Thyroid gland (tissue), 4 donors: ENCODE measurements at regions not wholly inside any gene's neighbourhood (a gene's known extent, or its start where the extent isn't known, plus 50 kb on each side); places are given as distances from the start of the nearest gene placed in this dataset.

Experiments
- DNase-seq, 2 donors: peaks; one replicate each; pipeline ENCODE4 v3.0.0-alpha.2; 2019
- H3K27ac ChIP-seq, 3 donors: fragments of 200-600 bp; sonication (generic); 1 replicate in 2 of 3; 2 replicates in 1 of 3; pipeline ENCODE4 v1.5.1; 2016 to 2019; ENCODE audit warnings: mild to moderate bottlenecking in 1 of 3, moderate library complexity in 1 of 3
- H3K27me3 ChIP-seq: fragments of 200-600 bp; sonication (generic); one replicate; pipeline ENCODE4 v1.5.1; 2019
- H3K36me3 ChIP-seq, 2 donors: fragments of 200-600 bp; sonication (generic); one replicate each; pipeline ENCODE4 v1.5.1; 2016 to 2019
- H3K4me1 ChIP-seq, 2 donors: fragments of 200-600 bp; sonication (generic); one replicate each; pipeline ENCODE4 v1.5.1; 2017 to 2019
- H3K4me3 ChIP-seq, 3 donors: fragments of 200-600 bp; sonication (generic); replicated peaks in 1 of 3; 1 replicate in 2 of 3; 2 replicates in 1 of 3; pipeline ENCODE4 v1.5.1; 2016; ENCODE audit warnings: mild to moderate bottlenecking in 1 of 3
- H3K9me3 ChIP-seq: fragments of 200-600 bp; sonication (generic); one replicate; pipeline ENCODE4 v1.5.1; 2017
- POLR2A ChIP-seq, 2 donors: fragments of 450-650 bp; IDR thresholded peaks; one replicate each; pipeline ENCODE4 v1.6.1; 2017; ENCODE audit warnings: antibody characterized with exemption in 2 of 2, mild to moderate bottlenecking in 2 of 2, moderate library complexity in 1 of 2
- WGBS, 2 donors: methylation state at CpG; one replicate each; pipeline ENCODE4 v1.1.5; 2017; 5-methylcytosine and 5-hydroxymethylcytosine counted together
- intact Hi-C: fragments of 100-400 bp; cut with DNase I; formaldehyde crosslinking; loops from one replicate; pipeline ENCODE4 v1.15.1; 2023
- TF ChIP-seq, protein P1 (sequence below), 6 experiments: fragments of 200-600 bp in 3 of 6; fragments of 450-650 bp in 3 of 6; sonication (generic) in 3 of 6; IDR thresholded peaks; one replicate each; pipeline ENCODE4 v1.5.1; 2016 to 2019; ENCODE audit warnings: antibody characterized with exemption in 6 of 6, mild to moderate bottlenecking in 2 of 6, inconsistent platforms in 1 of 6, moderate library complexity in 1 of 6

DNA sequence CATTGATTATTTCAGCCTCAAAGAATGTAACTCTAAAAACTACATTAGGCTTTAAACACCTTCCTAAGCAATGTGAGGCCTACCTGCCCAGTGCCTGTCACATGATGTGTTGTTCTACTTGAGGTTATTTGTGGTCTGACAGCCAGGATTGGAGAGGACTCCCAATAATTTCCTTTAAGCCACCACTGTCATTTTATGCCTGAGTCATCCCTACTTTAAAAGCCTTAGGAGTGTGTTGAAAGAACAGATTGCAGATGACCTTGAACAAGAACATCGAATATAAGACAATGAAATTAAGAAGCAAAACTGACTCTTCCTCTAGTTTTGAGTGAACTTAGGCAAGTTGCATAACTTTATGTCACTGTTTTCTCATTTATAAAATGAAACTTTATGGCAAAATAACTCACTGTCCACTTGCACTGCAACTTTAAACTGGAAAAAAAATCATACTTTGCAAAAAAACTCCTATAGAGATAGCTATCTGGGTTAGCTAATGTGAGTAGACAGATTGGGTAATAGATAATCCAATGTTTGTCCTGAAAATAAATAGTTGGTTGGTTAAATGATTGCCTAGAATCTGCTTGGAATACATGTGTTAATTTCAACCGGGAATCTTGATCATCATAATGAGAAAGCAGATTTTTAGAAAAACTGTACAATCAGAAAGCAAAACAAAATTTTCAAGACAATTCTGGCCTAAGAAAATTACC, 361.2 kb downstream of the SUCLA2 start:
- TF ChIP-seq, protein P1, sequence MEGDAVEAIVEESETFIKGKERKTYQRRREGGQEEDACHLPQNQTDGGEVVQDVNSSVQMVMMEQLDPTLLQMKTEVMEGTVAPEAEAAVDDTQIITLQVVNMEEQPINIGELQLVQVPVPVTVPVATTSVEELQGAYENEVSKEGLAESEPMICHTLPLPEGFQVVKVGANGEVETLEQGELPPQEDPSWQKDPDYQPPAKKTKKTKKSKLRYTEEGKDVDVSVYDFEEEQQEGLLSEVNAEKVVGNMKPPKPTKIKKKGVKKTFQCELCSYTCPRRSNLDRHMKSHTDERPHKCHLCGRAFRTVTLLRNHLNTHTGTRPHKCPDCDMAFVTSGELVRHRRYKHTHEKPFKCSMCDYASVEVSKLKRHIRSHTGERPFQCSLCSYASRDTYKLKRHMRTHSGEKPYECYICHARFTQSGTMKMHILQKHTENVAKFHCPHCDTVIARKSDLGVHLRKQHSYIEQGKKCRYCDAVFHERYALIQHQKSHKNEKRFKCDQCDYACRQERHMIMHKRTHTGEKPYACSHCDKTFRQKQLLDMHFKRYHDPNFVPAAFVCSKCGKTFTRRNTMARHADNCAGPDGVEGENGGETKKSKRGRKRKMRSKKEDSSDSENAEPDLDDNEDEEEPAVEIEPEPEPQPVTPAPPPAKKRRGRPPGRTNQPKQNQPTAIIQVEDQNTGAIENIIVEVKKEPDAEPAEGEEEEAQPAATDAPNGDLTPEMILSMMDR (IDR thresholded peaks at IDR 0.05) = no peak
- TF ChIP-seq POLR2A (IDR thresholded peaks at IDR 0.05) = no peak
- intact Hi-C loops = no loop called here
- no peaks in the 10 kb centered on the region for H3K4me1 ChIP-seq
- H3K27me3 ChIP-seq = no peaks in the 10 kb centered on the region
- 85 to 88% methylated on average over 2 of the region's 2 CpGs for WGBS, 2 donors
- no peaks in the 10 kb centered on the region for H3K9me3 ChIP-seq
- H3K4me3 ChIP-seq = no peak overlapping the region
- no peaks in the 10 kb centered on the region for H3K36me3 ChIP-seq
- H3K27ac ChIP-seq = no peak overlapping the region
- no peak for DNase-seq

DNA sequence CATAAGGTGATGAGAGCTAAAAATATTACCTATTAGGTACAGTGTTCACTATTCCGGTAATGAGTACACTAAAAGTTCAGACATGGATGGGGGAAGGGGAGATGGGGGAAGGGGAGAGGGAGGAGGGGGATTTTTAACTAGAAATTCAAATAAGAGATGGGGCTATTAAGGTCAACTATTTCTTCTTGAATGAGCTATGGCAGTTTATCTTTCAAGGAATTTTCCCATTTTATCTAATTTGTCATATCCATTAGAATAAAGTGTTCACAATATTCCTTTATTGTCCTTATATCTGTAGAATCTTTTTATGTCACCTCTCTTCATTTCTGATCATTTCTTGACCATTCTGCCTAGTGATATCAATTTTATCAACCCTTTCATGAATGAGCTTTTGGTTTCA, 362.4 kb downstream of the SUCLA2 start:
- no peaks in the 10 kb centered on the region for H3K36me3 ChIP-seq
- no peak for DNase-seq
- no peak overlapping the region for H3K4me3 ChIP-seq
- no peaks in the 10 kb centered on the region for H3K4me1 ChIP-seq
- no peaks in the 10 kb centered on the region for H3K27me3 ChIP-seq
- TF ChIP-seq, protein P1 (IDR thresholded peaks at IDR 0.05) = no peak
- WGBS, 2 donors = 88 to 90% methylated on average over 1 of the region's 1 CpG
- H3K9me3 ChIP-seq = no peaks in the 10 kb centered on the region
- intact Hi-C loops = no loop called here
- no peak overlapping the region for H3K27ac ChIP-seq

DNA sequence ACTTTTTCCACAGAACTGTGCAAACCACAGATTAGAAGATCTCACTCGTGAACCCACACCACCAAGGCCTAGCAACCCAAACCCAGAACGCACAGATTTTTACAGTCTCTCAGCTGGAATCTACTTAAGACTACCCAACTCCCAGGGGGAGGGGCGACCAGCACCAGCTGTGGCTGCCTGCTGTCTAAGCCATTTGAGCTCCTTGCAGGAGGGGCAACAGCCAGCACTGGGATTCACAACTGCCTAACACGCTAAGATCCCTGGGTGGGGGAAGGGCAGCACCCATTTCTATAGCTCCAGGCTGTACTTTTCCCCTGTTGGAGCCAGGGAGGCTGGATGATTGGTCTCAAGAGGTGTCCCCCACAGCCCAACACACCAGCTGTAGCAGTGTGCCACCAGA, 368.8 kb downstream of the SUCLA2 start:
- Histone ChIP-seq H3K27ac (no peak overlapping the region), H3K9me3 (no peaks in the 10 kb centered on the region), H3K4me1 (no peaks in the 10 kb centered on the region), H3K4me3 (no peak overlapping the region), H3K36me3 (no peaks in the 10 kb centered on the region), H3K27me3 (no peaks in the 10 kb centered on the region)
- no peak for TF ChIP-seq POLR2A (IDR thresholded peaks at IDR 0.05)
- TF ChIP-seq, protein P1 (IDR thresholded peaks at IDR 0.05) = no peak
- 36 to 67% methylated on average over 1 to 3 of the region's 4 CpGs for WGBS, 2 donors
- no peak for DNase-seq
- intact Hi-C loops = no loop called here

DNA sequence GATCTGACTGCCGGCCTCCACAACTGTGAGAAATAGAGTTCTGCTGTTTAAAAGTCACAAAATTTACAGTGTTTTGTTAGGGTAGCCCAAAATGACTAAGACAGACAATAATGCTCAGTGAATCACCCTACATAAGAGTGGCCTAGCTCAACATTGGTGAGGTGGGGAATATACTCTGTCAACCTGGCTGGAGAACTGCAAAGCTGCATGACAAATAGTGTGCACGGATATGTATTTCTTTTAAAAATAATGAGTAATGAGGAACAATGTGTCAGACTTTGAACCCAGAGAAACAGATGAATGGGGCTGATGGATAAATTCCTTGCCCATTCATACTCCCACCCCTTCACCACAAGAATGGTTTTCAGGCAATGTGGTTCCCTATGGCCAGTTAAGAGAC, 372.4 kb downstream of the SUCLA2 start:
- no peaks in the 10 kb centered on the region for H3K36me3 ChIP-seq
- no peak for DNase-seq
- H3K27ac ChIP-seq = no peak overlapping the region
- H3K4me1 ChIP-seq = no peaks in the 10 kb centered on the region
- no peaks in the 10 kb centered on the region for H3K27me3 ChIP-seq
- no peak for TF ChIP-seq POLR2A (IDR thresholded peaks at IDR 0.05)
- TF ChIP-seq, protein P1 (IDR thresholded peaks at IDR 0.05) = no peak
- intact Hi-C loops = no loop called here
- WGBS, 2 donors = 83% methylated on average over 2 of the region's 2 CpGs
- H3K4me3 ChIP-seq = no peak overlapping the region
- no peaks in the 10 kb centered on the region for H3K9me3 ChIP-seq

DNA sequence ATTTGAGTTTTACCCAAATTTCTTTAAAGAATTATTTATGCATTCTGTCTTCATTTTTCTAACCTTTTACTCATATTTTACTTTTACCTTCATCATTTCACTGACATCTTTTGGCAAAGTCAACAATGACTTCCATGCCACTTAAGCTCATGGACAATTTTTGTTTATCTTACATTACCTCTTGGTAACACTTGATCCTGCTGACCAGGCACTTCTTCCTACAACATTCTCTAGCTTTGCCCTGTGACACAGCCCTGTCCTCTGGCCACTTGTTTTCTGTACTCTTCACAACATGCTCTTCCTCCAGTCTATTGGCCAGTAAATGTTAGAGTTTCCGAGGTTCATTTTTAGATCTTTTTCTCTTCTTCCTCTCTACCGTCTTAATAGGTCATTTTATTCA, 377.2 kb downstream of the SUCLA2 start:
- no peak for DNase-seq
- H3K27ac ChIP-seq = no peak overlapping the region
- WGBS, 2 donors = 84% methylated on average over 2 of the region's 2 CpGs
- H3K4me1 ChIP-seq = no peaks in the 10 kb centered on the region
- H3K9me3 ChIP-seq = no peaks in the 10 kb centered on the region
- no peak for TF ChIP-seq POLR2A (IDR thresholded peaks at IDR 0.05)
- TF ChIP-seq, protein P1 (IDR thresholded peaks at IDR 0.05) = no peak
- no peaks in the 10 kb centered on the region for H3K36me3 ChIP-seq
- H3K27me3 ChIP-seq = no peaks in the 10 kb centered on the region
- intact Hi-C loops = no loop called here
- H3K4me3 ChIP-seq = no peak overlapping the region
